ENCODE measurements at regions not wholly inside any gene's neighbourhood (a gene's known extent, or its start where the extent isn't known, plus 50 kb on each side); places are given as distances from the start of the nearest gene placed in this dataset.

GRCh38 chr15:38897551-38897950, 332.9 kb upstream of the RASGRP1 start:
- Mint-ChIP-seq H3K4me3 (no peak overlapping the region), H3K36me3 (ENCODE audit: low read depth) (no peaks in the 10 kb centered on the region), H3K9me3 (no peaks in the 10 kb centered on the region), H3K27me3 (no peaks in the 10 kb centered on the region), H3K4me1 (ENCODE audit: low read depth) (no peaks in the 10 kb centered on the region), H3K27ac (no peak overlapping the region)
- no peak for DNase-seq

- Mint-ChIP-seq H3K9me3 (no peaks in the 10 kb centered on the region), H3K27me3 (no peaks in the 10 kb centered on the region), H3K27ac (no peak overlapping the region), H3K4me1 (ENCODE audit: low read depth) (no peaks in the 10 kb centered on the region), H3K36me3 (ENCODE audit: low read depth) (no peaks in the 10 kb centered on the region), H3K4me3 (no peak overlapping the region)
- DNase-seq: no peak
Measured at GRCh38 chr15:38898236-38898635, 333.6 kb upstream of the RASGRP1 start.

GRCh38 chr15:38899300-38899699, 334.7 kb upstream of the RASGRP1 start:
- peaks cover 2% of the 10 kb centered on the region for H3K27me3 Mint-ChIP-seq
- no peak overlapping the region for H3K27ac Mint-ChIP-seq
- H3K9me3 Mint-ChIP-seq: peaks cover 2% of the 10 kb centered on the region
- no peak for DNase-seq
- no peak overlapping the region for H3K4me3 Mint-ChIP-seq
- H3K4me1 Mint-ChIP-seq (ENCODE audit: low read depth): no peaks in the 10 kb centered on the region
- no peaks in the 10 kb centered on the region for H3K36me3 Mint-ChIP-seq (ENCODE audit: low read depth)

GRCh38 chr15:38904298-38904697, 339.7 kb upstream of the RASGRP1 start:
- no peak for DNase-seq
- no peaks in the 10 kb centered on the region for H3K4me1 Mint-ChIP-seq (ENCODE audit: low read depth)
- H3K9me3 Mint-ChIP-seq: peaks cover 10% of the 10 kb centered on the region
- H3K36me3 Mint-ChIP-seq (ENCODE audit: low read depth): no peaks in the 10 kb centered on the region
- no peak overlapping the region for H3K27ac Mint-ChIP-seq
- H3K27me3 Mint-ChIP-seq: peaks cover 14% of the 10 kb centered on the region
- H3K4me3 Mint-ChIP-seq: no peak overlapping the region

GRCh38 chr15:38905632-38906031, 341.0 kb upstream of the RASGRP1 start:
- H3K27me3 Mint-ChIP-seq: peaks cover 14% of the 10 kb centered on the region
- DNase-seq: no peak
- H3K9me3 Mint-ChIP-seq: peaks cover 13% of the 10 kb centered on the region
- no peak overlapping the region for H3K27ac Mint-ChIP-seq
- no peaks in the 10 kb centered on the region for H3K4me1 Mint-ChIP-seq (ENCODE audit: low read depth)
- no peaks in the 10 kb centered on the region for H3K36me3 Mint-ChIP-seq (ENCODE audit: low read depth)
- no peak overlapping the region for H3K4me3 Mint-ChIP-seq

- Mint-ChIP-seq H3K9me3 (no peaks in the 10 kb centered on the region), H3K4me1 (ENCODE audit: low read depth) (no peaks in the 10 kb centered on the region), H3K27ac (no peak overlapping the region), H3K4me3 (no peak overlapping the region), H3K27me3 (no peaks in the 10 kb centered on the region), H3K36me3 (ENCODE audit: low read depth) (no peaks in the 10 kb centered on the region)
- no peak for DNase-seq
Measured at GRCh38 chr15:38920966-38921365, 356.4 kb upstream of the RASGRP1 start.

- Mint-ChIP-seq H3K4me1 (ENCODE audit: low read depth) (no peaks in the 10 kb centered on the region), H3K27me3 (no peaks in the 10 kb centered on the region), H3K27ac (no peak overlapping the region), H3K9me3 (no peaks in the 10 kb centered on the region), H3K36me3 (ENCODE audit: low read depth) (no peaks in the 10 kb centered on the region), H3K4me3 (no peak overlapping the region)
- DNase-seq: no peak
Measured at GRCh38 chr15:38921471-38921870, 356.9 kb upstream of the RASGRP1 start.

GRCh38 chr15:38928431-38928830, 363.8 kb upstream of the RASGRP1 start:
- H3K4me1 Mint-ChIP-seq (ENCODE audit: low read depth): no peaks in the 10 kb centered on the region
- H3K27me3 Mint-ChIP-seq: no peaks in the 10 kb centered on the region
- H3K36me3 Mint-ChIP-seq (ENCODE audit: low read depth): no peaks in the 10 kb centered on the region
- H3K9me3 Mint-ChIP-seq: no peaks in the 10 kb centered on the region
- no peak for DNase-seq
- H3K4me3 Mint-ChIP-seq: no peak overlapping the region
- H3K27ac Mint-ChIP-seq: no peak overlapping the region

GRCh38 chr15:38930851-38931572, 366.4 kb upstream of the RASGRP1 start:
- no peaks in the 10 kb centered on the region for H3K36me3 Mint-ChIP-seq (ENCODE audit: low read depth)
- no peaks in the 10 kb centered on the region for H3K4me1 Mint-ChIP-seq (ENCODE audit: low read depth)
- DNase-seq: no peak
- H3K27ac Mint-ChIP-seq: no peak overlapping the region
- no peak overlapping the region for H3K4me3 Mint-ChIP-seq
- no peaks in the 10 kb centered on the region for H3K9me3 Mint-ChIP-seq
- peaks cover 6% of the 10 kb centered on the region for H3K27me3 Mint-ChIP-seq

GRCh38 chr15:38941399-38941953, 376.9 kb upstream of the RASGRP1 start:
- H3K4me3 Mint-ChIP-seq: no peak overlapping the region
- peaks cover 8% of the 10 kb centered on the region for H3K27me3 Mint-ChIP-seq
- DNase-seq: no peak
- H3K36me3 Mint-ChIP-seq (ENCODE audit: low read depth): no peaks in the 10 kb centered on the region
- no peaks in the 10 kb centered on the region for H3K4me1 Mint-ChIP-seq (ENCODE audit: low read depth)
- no peak overlapping the region for H3K27ac Mint-ChIP-seq
- no peaks in the 10 kb centered on the region for H3K9me3 Mint-ChIP-seq

GRCh38 chr15:38944536-38944935, 379.9 kb upstream of the RASGRP1 start:
- no peak for DNase-seq
- no peak overlapping the region for H3K4me3 Mint-ChIP-seq
- H3K4me1 Mint-ChIP-seq (ENCODE audit: low read depth): no peaks in the 10 kb centered on the region
- no peaks in the 10 kb centered on the region for H3K36me3 Mint-ChIP-seq (ENCODE audit: low read depth)
- no peaks in the 10 kb centered on the region for H3K9me3 Mint-ChIP-seq
- no peaks in the 10 kb centered on the region for H3K27me3 Mint-ChIP-seq
- no peak overlapping the region for H3K27ac Mint-ChIP-seq

- Mint-ChIP-seq H3K9me3 (no peaks in the 10 kb centered on the region), H3K27me3 (peaks cover 3% of the 10 kb centered on the region), H3K27ac (no peak overlapping the region), H3K36me3 (ENCODE audit: low read depth) (no peaks in the 10 kb centered on the region), H3K4me3 (no peak overlapping the region), H3K4me1 (ENCODE audit: low read depth) (no peaks in the 10 kb centered on the region)
- no peak for DNase-seq
Measured at GRCh38 chr15:38945551-38946298, 381.1 kb upstream of the RASGRP1 start.

GRCh38 chr15:38954090-38954489, 389.5 kb upstream of the RASGRP1 start:
- H3K4me3 Mint-ChIP-seq: no peak overlapping the region
- no peak for DNase-seq
- no peaks in the 10 kb centered on the region for H3K4me1 Mint-ChIP-seq (ENCODE audit: low read depth)
- H3K9me3 Mint-ChIP-seq: no peaks in the 10 kb centered on the region
- H3K36me3 Mint-ChIP-seq (ENCODE audit: low read depth): no peaks in the 10 kb centered on the region
- H3K27me3 Mint-ChIP-seq: peaks cover 12% of the 10 kb centered on the region
- no peak overlapping the region for H3K27ac Mint-ChIP-seq

GRCh38 chr15:38961456-38961855, 396.8 kb upstream of the RASGRP1 start:
- no peaks in the 10 kb centered on the region for H3K9me3 Mint-ChIP-seq
- H3K4me3 Mint-ChIP-seq: no peak overlapping the region
- H3K36me3 Mint-ChIP-seq (ENCODE audit: low read depth): no peaks in the 10 kb centered on the region
- H3K27ac Mint-ChIP-seq: no peak overlapping the region
- H3K4me1 Mint-ChIP-seq (ENCODE audit: low read depth): no peaks in the 10 kb centered on the region
- H3K27me3 Mint-ChIP-seq: peaks cover 5% of the 10 kb centered on the region
- no peak for DNase-seq

GRCh38 chr15:38961931-38962330, 397.3 kb upstream of the RASGRP1 start:
- Mint-ChIP-seq H3K27me3 (peaks cover 5% of the 10 kb centered on the region), H3K27ac (no peak overlapping the region), H3K4me3 (no peak overlapping the region), H3K4me1 (ENCODE audit: low read depth) (no peaks in the 10 kb centered on the region), H3K36me3 (ENCODE audit: low read depth) (no peaks in the 10 kb centered on the region), H3K9me3 (no peaks in the 10 kb centered on the region)
- no peak for DNase-seq
